IMR-90 (cell line): ENCODE measurements at regions not wholly inside any gene's neighbourhood (a gene's known extent, or its start where the extent isn't known, plus 50 kb on each side); places are given as distances from the start of the nearest gene placed in this dataset.

Source experiments
- ATAC-seq: fragments of 200-7000 bp; cut with Tn5 transposase; 2 replicates; pipeline ENCODE4 v1.9.1; 2020; ENCODE audit warnings: low read depth, mild to moderate bottlenecking, moderate library complexity
- BruUV-seq: library from RNA; stranded (reverse); fragments of 400-500 nt; replicated peaks from 2 replicates; lab custom pipeline; 2021; lab: Mats Ljungman, UMichigan
- CTCF ChIA-PET: fragments of 300-600 bp; formaldehyde crosslinking; extraction: SDS; loops from one replicate; lab custom pipeline; 2021; ENCODE audit warnings: antibody characterized with exemption; lab: Yijun Ruan, JAX
- POLR2A ChIA-PET: fragments of 300-600 bp; sonication (Branson Sonifier 250); formaldehyde crosslinking; loops from one replicate; lab custom pipeline; 2022; ENCODE audit warnings: antibody characterized with exemption; ENCODE audit not compliant: unreplicated experiment; lab: Charles Lee
- DNase-seq: peaks from one replicate; pipeline ENCODE4 v3.0.0; 2013
- H2AFZ ChIP-seq: replicated peaks from 2 replicates; pipeline ENCODE3; 2013; ENCODE audit warnings: low read length, mild to moderate bottlenecking; ENCODE audit not compliant: poor library complexity
- H2AK5ac ChIP-seq: 2 replicates; pipeline ENCODE4 v1.6.1; 2013; ENCODE audit warnings: low read depth, low read length, inconsistent platforms
- H2AK9ac ChIP-seq: replicated peaks from 2 replicates; pipeline ENCODE3; 2013; ENCODE audit warnings: mild to moderate bottlenecking, low read depth, low read length, moderate library complexity; ENCODE audit not compliant: poor library complexity
- H2BK120ac ChIP-seq: 2 replicates; pipeline ENCODE4 v1.6.1; 2013; ENCODE audit warnings: low read depth, low read length, inconsistent platforms
- H2BK15ac ChIP-seq: 3 replicates; pipeline ENCODE4 v1.6.1; 2013; ENCODE audit warnings: low read depth, low read length, inconsistent platforms
- H2BK20ac ChIP-seq: 2 replicates; pipeline ENCODE4 v1.6.1; 2013; ENCODE audit warnings: low read depth, mild to moderate bottlenecking, inconsistent platforms, low read length, moderate library complexity
- H2BK5ac ChIP-seq: 2 replicates; pipeline ENCODE4 v1.6.1; 2013; ENCODE audit warnings: mild to moderate bottlenecking, low read depth, low read length, inconsistent platforms; ENCODE audit not compliant: poor library complexity, severe bottlenecking
- H3K14ac ChIP-seq: replicated peaks from 2 replicates; pipeline ENCODE4 v1.6.1; 2013; ENCODE audit warnings: low read depth, low read length, inconsistent platforms
- H3K18ac ChIP-seq: 2 replicates; pipeline ENCODE4 v1.6.1; 2013; ENCODE audit warnings: low read depth, low read length, control low read depth
- H3K23ac ChIP-seq: 2 replicates; pipeline ENCODE4 v1.6.1; 2013; ENCODE audit warnings: low read depth, low read length, inconsistent platforms
- H3K27ac ChIP-seq: 2 replicates; pipeline ENCODE4 v1.5.1; 2013; ENCODE audit warnings: mild to moderate bottlenecking, control low read depth, low read length; ENCODE audit not compliant: insufficient read depth
- H3K27me3 ChIP-seq: 2 replicates; pipeline ENCODE4 v1.6.1; 2013; ENCODE audit warnings: low read length; ENCODE audit not compliant: control insufficient read depth, insufficient read depth
- H3K36me3 ChIP-seq: 2 replicates; pipeline ENCODE4 v1.6.1; 2013; ENCODE audit warnings: low read length, mixed read lengths; ENCODE audit not compliant: control insufficient read depth, insufficient read depth
- H3K4ac ChIP-seq: 2 replicates; pipeline ENCODE4 v1.6.1; 2013; ENCODE audit warnings: low read depth, low read length, inconsistent platforms
- H3K4me1 ChIP-seq: 2 replicates; pipeline ENCODE4 v1.6.1; 2013; ENCODE audit warnings: low read length, mixed read lengths; ENCODE audit not compliant: control insufficient read depth, insufficient read depth
- H3K4me2 ChIP-seq: 2 replicates; pipeline ENCODE4 v1.6.1; 2013; ENCODE audit warnings: low read depth, mild to moderate bottlenecking, control low read depth, low read length, moderate library complexity
- H3K4me3 ChIP-seq: 2 replicates; pipeline ENCODE4 v1.5.1; 2013; ENCODE audit warnings: low read depth, mild to moderate bottlenecking, control low read depth, low read length, moderate library complexity; ENCODE audit not compliant: insufficient read depth
- H3K56ac ChIP-seq: 2 replicates; pipeline ENCODE4 v1.6.1; 2013; ENCODE audit warnings: low read length, inconsistent platforms; ENCODE audit not compliant: insufficient read depth; ENCODE audit errors: extremely low read depth
- H3K79me1 ChIP-seq, 2 experiments: 2 replicates each; pipeline ENCODE4 v1.6.1; 2013; ENCODE audit warnings: low read length in 2 of 2, inconsistent platforms in 1 of 2, low read depth in 1 of 2
- H3K9ac ChIP-seq: 2 replicates; pipeline ENCODE4 v1.6.1; 2013; ENCODE audit warnings: low read depth, low read length, control low read depth
- H3K9me1 ChIP-seq: 2 replicates; pipeline ENCODE4 v1.6.1; 2013; ENCODE audit warnings: low read length, inconsistent platforms; ENCODE audit not compliant: insufficient read depth
- H3K9me3 ChIP-seq: 2 replicates; pipeline ENCODE4 v1.6.1; 2013; ENCODE audit warnings: low read length; ENCODE audit not compliant: control insufficient read depth, insufficient read depth
- H4K20me1 ChIP-seq: 2 replicates; pipeline ENCODE4 v1.6.1; 2013; ENCODE audit warnings: low read length, inconsistent platforms; ENCODE audit not compliant: insufficient read depth
- H4K5ac ChIP-seq: 2 replicates; pipeline ENCODE4 v1.6.1; 2013; ENCODE audit warnings: mild to moderate bottlenecking, low read depth, low read length, control low read depth
- H4K8ac ChIP-seq, 2 experiments: 2 replicates each; pipeline ENCODE4 v1.6.1; 2013; ENCODE audit warnings: low read depth in 2 of 2, low read length in 2 of 2, control low read depth in 1 of 2, inconsistent platforms in 1 of 2
- H4K91ac ChIP-seq: 2 replicates; pipeline ENCODE4 v1.6.1; 2013; ENCODE audit warnings: low read depth, low read length, inconsistent platforms; ENCODE audit not compliant: insufficient read depth
- BHLHE40 ChIP-seq: fragments of 150-350 bp; IDR thresholded peaks from 2 replicates; pipeline ENCODE4 v1.6.1; 2016; ENCODE audit warnings: mild to moderate bottlenecking, low read depth, low read length
- CEBPB ChIP-seq: IDR thresholded peaks from 2 replicates; pipeline ENCODE4 v1.6.1; 2012; ENCODE audit warnings: low read depth, low read length, improper control_type of control experiment
- CHD1 ChIP-seq: IDR thresholded peaks from 2 replicates; pipeline ENCODE4 v1.6.1; 2012; ENCODE audit warnings: low read depth, low read length, improper control_type of control experiment
- ELK1 ChIP-seq: fragments of 150-350 bp; IDR thresholded peaks from 2 replicates; pipeline ENCODE4 v1.6.1; 2016; ENCODE audit warnings: low read depth, mild to moderate bottlenecking, low read length, moderate library complexity, borderline replicate concordance
- FOS ChIP-seq: fragments of 150-350 bp; IDR thresholded peaks from 2 replicates; pipeline ENCODE4 v1.6.1; 2016; ENCODE audit warnings: low read depth, low read length
- MAFK ChIP-seq: IDR thresholded peaks from 2 replicates; pipeline ENCODE4 v1.6.1; 2012; ENCODE audit warnings: low read depth, low read length, improper control_type of control experiment
- MAZ ChIP-seq: IDR thresholded peaks from 2 replicates; pipeline ENCODE4 v1.6.1; 2012; ENCODE audit warnings: low read depth, mild to moderate bottlenecking, low read length, improper control_type of control experiment, moderate library complexity, borderline replicate concordance
- MXI1 ChIP-seq: IDR thresholded peaks from 2 replicates; pipeline ENCODE4 v1.6.1; 2012; ENCODE audit warnings: low read depth, mild to moderate bottlenecking, low read length, moderate library complexity, borderline replicate concordance
- NFE2L2 ChIP-seq: fragments of 150-350 bp; IDR thresholded peaks from 2 replicates; pipeline ENCODE4 v1.6.1; 2016; ENCODE audit warnings: low read depth, mild to moderate bottlenecking, low read length
- POLR2A ChIP-seq: IDR thresholded peaks from 2 replicates; pipeline ENCODE4 v1.6.1; 2012; ENCODE audit warnings: mild to moderate bottlenecking, low read depth, low read length
- RAD21 ChIP-seq: IDR thresholded peaks from 2 replicates; pipeline ENCODE4 v1.6.1; 2012; ENCODE audit warnings: low read length, improper control_type of control experiment
- RCOR1 ChIP-seq: IDR thresholded peaks from 2 replicates; pipeline ENCODE4 v1.6.1; 2012; ENCODE audit warnings: mild to moderate bottlenecking, low read length, improper control_type of control experiment; ENCODE audit not compliant: insufficient replicate concordance
- RFX5 ChIP-seq: IDR thresholded peaks from 2 replicates; pipeline ENCODE4 v1.8.0; 2012; ENCODE audit warnings: low read depth, mild to moderate bottlenecking, low read length, moderate library complexity
- SMC3 ChIP-seq: fragments of 150-350 bp; IDR thresholded peaks from 2 replicates; pipeline ENCODE4 v1.6.1; 2016; ENCODE audit warnings: low read depth, mild to moderate bottlenecking, antibody characterized with exemption, low read length, moderate library complexity
- WGBS, 2 experiments: methylation state at CpG; one replicate each; pipeline versions ENCODE4 v1.1.5 to v1.1.7; 2013; ENCODE audit warnings: missing lambda C conversion rate in 2 of 2; ENCODE audit not compliant: insufficient read length in 1 of 2; ENCODE audit errors: extremely low coverage in 2 of 2; 5-methylcytosine and 5-hydroxymethylcytosine counted together
- dilution Hi-C: fragments of 300-500 bp; cut with HindIII; formaldehyde crosslinking; loops from one replicate; pipeline ENCODE4 v1.14.3; 2018; ENCODE audit warnings: low sequenced_read_pairs; ENCODE audit not compliant: unreplicated experiment
- in situ Hi-C: fragments of 300-500 bp; cut with MboI; formaldehyde crosslinking; loops from 3 replicates; pipeline ENCODE4 v1.14.3; 2019; ENCODE audit warnings: low sequenced_read_pairs, inconsistent platforms, mixed read lengths
- intact Hi-C: fragments of 100-400 bp; cut with micrococcal nuclease; formaldehyde crosslinking; loops from 2 replicates; pipeline ENCODE4 v1.10.0; 2022
- TF ChIP-seq, protein P1 (sequence below): fragments of 150-350 bp; IDR thresholded peaks from 2 replicates; pipeline ENCODE4 v1.6.1; 2017; ENCODE audit warnings: mild to moderate bottlenecking, antibody characterized with exemption, low read length, low read depth
- TF ChIP-seq, protein P2 (sequence below): conservative IDR thresholded peaks from 2 replicates; pipeline ENCODE4 v1.5.1; 2012; ENCODE audit warnings: mild to moderate bottlenecking, low read depth, low read length, improper control_type of control experiment

DNA sequence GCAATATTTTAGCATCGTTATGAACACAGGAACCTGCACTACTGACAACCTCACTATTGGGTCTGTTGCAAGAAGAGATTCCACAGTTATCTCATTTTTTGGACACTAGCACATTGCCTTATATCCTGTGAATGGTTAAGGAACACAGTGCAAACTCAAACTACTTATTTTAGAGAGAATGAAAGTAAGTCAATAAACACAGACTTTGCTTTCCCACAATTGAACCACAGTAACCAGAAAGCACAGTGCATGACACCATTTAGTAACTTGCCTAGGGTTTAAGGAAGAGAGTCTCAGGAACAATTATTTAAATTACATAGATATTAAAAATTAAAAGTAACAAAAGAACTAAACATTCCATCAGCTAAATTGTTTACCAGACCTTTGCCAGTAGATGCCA, 468.8 kb downstream of the ZWINT start:
- no peaks in the 10 kb centered on the region for H3K4me1 ChIP-seq
- no peak overlapping the region for H3K14ac ChIP-seq
- ATAC-seq (no peak), DNase-seq (no peak)
- POLR2A ChIA-PET, result no interaction called here
- H3K9me1 ChIP-seq, result no peaks in the 10 kb centered on the region
- H3K4me2 ChIP-seq, result no peak overlapping the region
- BruUV-seq, result no TSS peak
- intact Hi-C loops (no loop called here), in situ Hi-C loops (no loop called here), dilution Hi-C loops (no loop called here)
- no peak overlapping the region for H3K27ac ChIP-seq
- no peak overlapping the region for H3K23ac ChIP-seq
- peaks cover 3% of the 10 kb centered on the region; the same call in 1 of the 2 replicates for H3K9me3 ChIP-seq
- no peak overlapping the region for H2BK120ac ChIP-seq
- H3K4me3 ChIP-seq, result no peak overlapping the region
- no peak overlapping the region for H3K4ac ChIP-seq
- H3K18ac ChIP-seq, result no peak overlapping the region
- H3K36me3 ChIP-seq, result no peaks in the 10 kb centered on the region
- H4K8ac ChIP-seq, result no peak overlapping the region
- H2AK5ac ChIP-seq, result no peak overlapping the region
- H3K56ac ChIP-seq, result no peak overlapping the region
- no peaks in the 10 kb centered on the region for H3K27me3 ChIP-seq
- H3K9ac ChIP-seq, result no peak overlapping the region
- H4K5ac ChIP-seq, result no peak overlapping the region
- CTCF ChIA-PET, result no interaction called here
- H4K91ac ChIP-seq, result no peak overlapping the region
- no peak overlapping the region for H2AK9ac ChIP-seq
- H2BK20ac ChIP-seq, result no peak overlapping the region
- TF ChIP-seq, protein P1, sequence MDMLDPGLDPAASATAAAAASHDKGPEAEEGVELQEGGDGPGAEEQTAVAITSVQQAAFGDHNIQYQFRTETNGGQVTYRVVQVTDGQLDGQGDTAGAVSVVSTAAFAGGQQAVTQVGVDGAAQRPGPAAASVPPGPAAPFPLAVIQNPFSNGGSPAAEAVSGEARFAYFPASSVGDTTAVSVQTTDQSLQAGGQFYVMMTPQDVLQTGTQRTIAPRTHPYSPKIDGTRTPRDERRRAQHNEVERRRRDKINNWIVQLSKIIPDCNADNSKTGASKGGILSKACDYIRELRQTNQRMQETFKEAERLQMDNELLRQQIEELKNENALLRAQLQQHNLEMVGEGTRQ, result no peak
- TF ChIP-seq MXI1, result no peak
- TF ChIP-seq FOS, result no peak
- TF ChIP-seq, protein P2, sequence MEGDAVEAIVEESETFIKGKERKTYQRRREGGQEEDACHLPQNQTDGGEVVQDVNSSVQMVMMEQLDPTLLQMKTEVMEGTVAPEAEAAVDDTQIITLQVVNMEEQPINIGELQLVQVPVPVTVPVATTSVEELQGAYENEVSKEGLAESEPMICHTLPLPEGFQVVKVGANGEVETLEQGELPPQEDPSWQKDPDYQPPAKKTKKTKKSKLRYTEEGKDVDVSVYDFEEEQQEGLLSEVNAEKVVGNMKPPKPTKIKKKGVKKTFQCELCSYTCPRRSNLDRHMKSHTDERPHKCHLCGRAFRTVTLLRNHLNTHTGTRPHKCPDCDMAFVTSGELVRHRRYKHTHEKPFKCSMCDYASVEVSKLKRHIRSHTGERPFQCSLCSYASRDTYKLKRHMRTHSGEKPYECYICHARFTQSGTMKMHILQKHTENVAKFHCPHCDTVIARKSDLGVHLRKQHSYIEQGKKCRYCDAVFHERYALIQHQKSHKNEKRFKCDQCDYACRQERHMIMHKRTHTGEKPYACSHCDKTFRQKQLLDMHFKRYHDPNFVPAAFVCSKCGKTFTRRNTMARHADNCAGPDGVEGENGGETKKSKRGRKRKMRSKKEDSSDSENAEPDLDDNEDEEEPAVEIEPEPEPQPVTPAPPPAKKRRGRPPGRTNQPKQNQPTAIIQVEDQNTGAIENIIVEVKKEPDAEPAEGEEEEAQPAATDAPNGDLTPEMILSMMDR, result no peak
- no peak for TF ChIP-seq MAFK
- TF ChIP-seq CHD1, result no peak
- no peak for TF ChIP-seq POLR2A
- no peak for TF ChIP-seq CEBPB
- TF ChIP-seq SMC3, result no peak
- no peak for TF ChIP-seq MAZ
- TF ChIP-seq RCOR1, result no peak
- TF ChIP-seq BHLHE40, result no peak
- no peak for TF ChIP-seq ELK1
- no peak for TF ChIP-seq RAD21
- TF ChIP-seq NFE2L2, result no peak
- no peak for TF ChIP-seq RFX5
- H2BK15ac ChIP-seq, result no peak overlapping the region
- H4K20me1 ChIP-seq, result no peaks in the 10 kb centered on the region
- no CpG with 5 or more reads among the region's 1 CpG for WGBS, 2 experiments
- no peaks in the 10 kb centered on the region for H3K79me1 ChIP-seq
- no peak overlapping the region for H2BK5ac ChIP-seq
- H2AFZ ChIP-seq, result no peak overlapping the region
